DMS53 treated with DMSO at 0.1 percent for 48 hours (cell line): ENCODE measurements at regions not wholly inside any gene's neighbourhood (a gene's known extent, or its start where the extent isn't known, plus 50 kb on each side); places are given as distances from the start of the nearest gene placed in this dataset.

Experiments used
- DNase-seq: peaks from one replicate; lab custom pipeline; 2025; ENCODE audit not compliant: unreplicated experiment; lab: John Stamatoyannopoulos, UW

DNA sequence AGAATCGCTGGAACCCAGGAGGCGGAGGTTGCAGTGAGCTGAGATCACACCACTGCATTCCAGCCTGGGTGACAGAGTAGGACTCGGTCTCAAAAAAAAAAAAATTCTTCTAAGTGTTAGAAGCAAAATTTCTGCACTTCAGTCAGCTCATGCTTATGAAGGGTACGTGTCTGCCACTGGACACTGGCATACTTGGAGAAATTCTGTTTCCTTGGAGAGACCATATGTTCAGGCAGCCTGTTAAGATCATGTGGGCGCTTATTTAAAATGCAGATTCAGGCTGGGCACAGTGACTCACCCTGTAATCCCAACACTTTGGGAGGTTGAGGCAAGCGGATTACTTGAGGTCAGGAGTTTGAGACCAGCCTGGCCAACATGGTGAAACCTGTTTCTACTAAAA, 85.6 kb upstream of the IQSEC1 start:
- no peak for DNase-seq

DNA sequence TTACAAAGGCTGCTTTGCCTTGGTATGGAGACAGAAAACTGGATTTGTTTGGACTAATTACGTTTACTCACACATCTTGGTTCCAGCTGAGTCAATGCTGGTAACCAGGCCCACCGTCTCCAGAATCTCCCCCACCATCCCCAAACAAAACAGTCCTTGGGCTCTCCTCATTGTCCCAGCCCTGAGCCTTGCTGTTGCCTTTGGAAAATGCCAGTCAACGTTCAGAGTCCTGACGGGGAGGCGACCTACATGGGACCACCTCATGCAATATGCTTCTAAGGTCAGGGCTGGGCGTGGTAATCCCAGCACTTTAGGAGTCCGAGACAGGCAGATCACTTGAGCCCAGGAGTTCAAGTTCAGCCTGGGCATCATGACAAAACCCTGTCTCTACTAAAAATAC, 85.2 kb upstream of the IQSEC1 start:
- no peak for DNase-seq

DNA sequence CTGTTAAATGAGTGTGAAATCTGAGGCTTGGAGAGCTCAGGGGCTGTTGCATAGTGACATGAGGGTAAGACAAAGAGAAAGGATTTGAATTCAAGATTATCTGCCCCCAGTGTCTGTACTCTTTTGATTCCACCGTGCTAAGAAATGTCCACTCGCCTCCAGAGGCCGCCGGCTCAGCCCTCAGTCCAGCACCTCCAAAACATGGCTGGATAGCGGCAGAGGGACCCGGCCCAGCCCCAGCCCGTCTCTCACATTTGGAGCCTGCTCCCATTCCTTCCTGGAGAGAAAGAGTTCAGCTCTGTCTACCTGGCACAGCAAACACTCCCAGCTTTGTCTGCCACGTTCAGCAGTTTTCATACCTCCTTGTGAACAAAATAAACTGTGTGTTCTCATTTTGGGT, 84.8 kb upstream of the IQSEC1 start:
- no peak for DNase-seq

- no peak for DNase-seq
Measured at GRCh38 chr3:13152826-13153710, 79.8 kb upstream of the IQSEC1 start.

GRCh38 chr3:13150624-13151023, 77.4 kb upstream of the IQSEC1 start:
- no peak for DNase-seq

- DNase-seq, result no peak
Measured at GRCh38 chr3:13149330-13150108, 76.3 kb upstream of the IQSEC1 start.

- no peak for DNase-seq
Measured at GRCh38 chr3:13148561-13149329, 75.5 kb upstream of the IQSEC1 start.

- DNase-seq, result no peak
Measured at GRCh38 chr3:13148126-13148525, 74.9 kb upstream of the IQSEC1 start.

- DNase-seq, result no peak
Measured at GRCh38 chr3:13147344-13147743, 74.1 kb upstream of the IQSEC1 start.

DNA sequence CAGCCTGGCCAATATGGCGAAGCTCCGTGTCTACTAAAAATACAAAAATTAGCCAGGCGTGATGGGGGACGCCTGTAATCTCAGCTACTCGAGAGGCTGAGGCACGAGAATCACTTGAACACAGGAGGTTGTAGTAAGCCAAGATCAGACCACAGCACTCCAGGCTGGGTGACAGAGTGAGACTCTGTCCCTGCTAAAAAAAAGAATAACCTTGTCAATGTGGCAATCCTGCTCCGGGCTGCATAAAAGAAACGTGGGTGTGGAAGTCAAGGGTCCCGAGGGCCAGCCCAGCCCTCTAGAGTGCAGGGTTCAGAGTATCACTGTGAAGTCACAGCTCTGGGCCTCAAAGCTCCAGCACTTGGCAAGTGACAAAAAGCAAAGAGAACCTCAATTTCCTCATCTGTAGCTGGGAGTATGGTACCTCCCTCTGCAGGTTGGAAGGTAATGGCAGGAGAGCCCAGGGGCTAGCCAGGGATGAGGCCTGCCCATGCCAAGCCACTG, 73.5 kb upstream of the IQSEC1 start:
- DNase-seq, result no peak

DNA sequence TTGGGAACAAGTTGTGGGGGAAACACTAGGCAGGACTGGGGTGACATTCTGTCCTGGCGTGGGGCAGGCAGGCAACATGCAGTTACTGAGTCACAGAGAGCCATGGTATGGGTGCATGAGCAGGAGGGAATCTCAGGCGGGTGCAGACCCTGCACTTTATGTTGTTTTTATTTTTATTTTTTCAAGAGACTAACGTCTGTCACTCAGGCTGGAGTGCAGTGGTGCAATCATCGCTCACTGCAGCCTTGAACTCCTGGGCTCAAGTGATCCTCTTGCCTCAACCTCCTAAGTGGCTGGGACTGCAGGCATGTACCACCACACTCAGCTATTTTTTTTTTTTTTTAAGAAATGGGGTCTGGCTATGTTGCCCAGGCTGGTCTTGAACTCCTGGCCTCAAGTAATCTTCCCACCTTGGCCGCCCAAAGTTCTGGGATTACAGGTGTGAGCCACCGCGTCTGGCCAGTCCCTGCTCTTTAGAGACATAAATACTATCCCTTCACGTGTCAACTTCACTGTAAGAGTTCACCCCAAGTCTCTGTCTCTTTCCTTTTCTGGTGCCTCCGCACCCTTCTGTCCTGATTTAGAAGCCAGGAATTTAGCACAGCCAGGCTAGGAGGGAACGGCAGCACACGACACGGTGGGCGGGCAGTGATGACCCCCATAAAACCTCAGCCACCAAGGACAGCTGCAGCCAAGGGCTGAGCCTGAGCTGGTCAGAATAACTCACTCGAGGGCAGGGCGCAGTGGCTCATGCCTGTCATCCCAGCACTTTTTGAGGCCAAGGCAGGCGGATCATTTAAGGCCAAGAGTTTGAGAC, 72.8 kb upstream of the IQSEC1 start:
- DNase-seq, result no peak

DNA sequence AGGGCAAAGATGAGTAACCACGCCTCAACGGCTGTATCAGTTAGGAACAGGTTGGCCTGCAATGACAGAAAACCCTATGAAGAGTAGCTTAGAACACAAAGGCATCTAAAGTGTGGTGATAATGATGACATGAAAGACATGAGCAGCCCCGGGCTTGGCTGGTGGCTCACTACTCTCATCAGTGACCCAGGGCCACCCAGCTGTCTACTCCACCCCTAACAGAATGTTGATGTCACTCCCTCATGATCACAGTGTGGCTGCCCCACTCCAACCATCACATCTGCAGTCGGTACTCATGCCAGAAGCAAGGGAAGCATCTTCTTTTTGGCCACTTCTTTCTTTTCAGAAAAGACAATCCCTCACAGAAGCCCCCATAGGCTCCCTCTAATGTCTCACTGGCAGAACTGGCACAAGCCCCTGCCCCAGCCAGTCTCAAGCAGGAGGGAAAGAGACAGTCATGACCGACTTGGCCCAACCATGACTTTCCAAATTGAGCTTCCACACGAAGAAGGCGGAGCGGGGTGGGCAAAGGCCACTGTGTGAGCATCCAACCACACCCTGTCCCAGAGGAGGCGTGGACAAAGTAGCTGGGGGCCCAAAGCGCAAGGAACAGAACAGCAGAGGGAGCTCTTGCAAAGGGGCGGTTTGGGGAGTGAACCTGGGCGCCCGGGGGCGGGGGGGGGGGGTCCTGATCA, 72.0 kb upstream of the IQSEC1 start:
- no peak for DNase-seq

DNA sequence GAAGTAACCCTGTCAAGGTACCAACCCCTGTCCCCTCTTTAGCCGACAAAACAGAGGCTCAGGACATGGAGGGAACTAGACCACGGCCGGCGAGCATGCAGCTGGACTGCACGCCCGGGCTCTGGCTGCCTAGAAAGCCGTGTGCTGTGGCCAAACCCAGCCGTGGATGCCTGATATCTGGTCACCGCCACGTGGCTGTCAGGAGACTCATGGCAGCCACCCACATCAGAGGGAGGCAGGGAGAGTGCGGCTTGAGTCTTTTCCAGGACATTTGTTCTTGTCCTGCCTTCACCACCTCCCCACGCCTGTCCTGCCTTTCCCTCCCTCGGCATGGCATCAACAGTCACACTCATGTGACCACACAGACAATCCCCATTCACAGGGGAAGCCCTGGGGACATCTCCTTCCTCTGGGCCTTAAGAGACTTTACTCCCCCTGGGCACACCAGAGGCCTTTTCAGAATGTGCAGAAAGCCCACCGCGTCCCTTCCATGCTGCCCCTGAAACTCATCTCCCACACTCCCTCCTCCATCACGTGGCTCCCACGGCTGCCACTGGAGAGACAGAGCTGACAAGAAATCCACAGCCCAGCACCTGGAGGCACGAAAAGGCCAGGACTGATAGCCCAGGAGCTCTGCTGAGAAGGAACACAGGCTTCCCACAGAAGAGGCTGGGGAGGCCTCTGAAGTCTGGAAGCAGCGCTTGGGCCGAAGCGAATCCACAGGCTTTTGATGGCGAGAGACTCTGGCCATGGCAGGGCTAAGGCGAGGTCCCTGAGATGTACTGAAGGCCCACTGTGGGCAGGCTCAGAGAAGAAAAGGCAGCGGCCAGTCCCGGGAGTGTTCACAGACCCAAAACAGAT, 71.2 kb upstream of the IQSEC1 start:
- no peak for DNase-seq

DNA sequence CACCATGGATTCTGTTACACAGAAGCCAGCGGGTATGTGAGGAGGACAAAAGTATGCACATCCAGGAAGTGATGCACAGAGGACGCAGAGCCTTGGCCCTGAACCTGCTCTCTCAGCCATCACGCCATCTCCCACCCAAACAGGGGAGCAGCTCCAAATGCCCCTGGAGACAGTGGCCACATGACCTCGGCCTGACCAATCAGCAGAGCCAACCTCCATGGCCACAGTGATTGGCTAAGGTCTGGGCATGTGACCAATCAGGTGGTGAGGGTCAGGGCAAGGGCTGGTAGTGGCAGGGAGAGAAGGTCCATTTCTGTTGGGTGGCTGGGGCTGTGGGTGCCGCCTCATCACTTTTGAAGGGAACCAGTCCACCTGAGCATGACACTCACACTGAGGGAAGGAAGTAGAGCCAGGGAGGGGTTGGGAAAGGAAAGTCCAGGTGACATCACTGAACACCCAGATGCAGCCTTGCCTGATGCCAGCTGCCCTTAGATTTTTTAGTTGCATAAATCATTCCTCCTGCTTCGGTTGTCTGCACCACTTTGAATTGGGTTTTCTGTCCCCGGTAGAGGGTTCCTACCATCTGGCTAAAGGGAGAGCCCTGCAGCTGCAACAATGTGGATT, 70.3 kb upstream of the IQSEC1 start:
- DNase-seq, result no peak

DNA sequence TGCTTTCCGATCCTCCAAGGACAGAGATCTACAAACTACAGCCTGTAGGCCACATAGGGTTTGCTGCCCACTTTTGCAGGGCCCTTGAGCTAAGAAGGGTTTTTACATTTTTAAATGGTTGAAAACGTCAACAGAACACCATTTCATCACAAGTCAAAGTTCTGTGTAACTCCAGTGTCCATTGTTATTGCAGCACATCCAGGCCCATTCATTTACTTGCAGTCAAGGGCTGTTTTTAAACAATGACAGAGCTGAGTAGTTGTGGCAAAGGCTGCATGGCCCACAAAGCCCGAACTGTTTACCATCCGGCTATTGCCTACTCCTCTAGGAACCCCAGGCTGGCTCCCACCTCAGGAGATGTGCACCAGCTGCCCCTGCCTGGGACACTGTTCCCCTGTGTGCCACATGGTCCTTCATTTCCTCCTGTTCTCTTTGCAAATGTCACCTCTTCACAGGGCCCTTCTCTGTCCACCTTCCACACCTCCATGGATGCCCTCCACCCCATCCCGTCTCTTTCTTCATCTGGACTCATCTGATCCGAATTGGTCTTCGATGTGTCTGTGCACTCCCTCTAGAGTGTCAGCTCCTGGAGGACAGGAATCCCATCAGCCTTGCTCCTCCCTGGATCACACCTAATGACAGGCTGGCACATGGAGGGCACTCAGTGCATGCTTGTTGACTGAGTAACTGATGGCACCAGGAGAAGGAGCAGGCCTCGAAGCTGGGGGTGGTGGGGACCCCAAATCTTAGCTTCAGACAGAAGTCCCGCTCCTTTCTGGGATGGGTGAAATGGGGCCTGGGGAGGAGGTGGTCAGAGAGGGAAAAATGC, 69.5 kb upstream of the IQSEC1 start:
- no peak for DNase-seq

DNA sequence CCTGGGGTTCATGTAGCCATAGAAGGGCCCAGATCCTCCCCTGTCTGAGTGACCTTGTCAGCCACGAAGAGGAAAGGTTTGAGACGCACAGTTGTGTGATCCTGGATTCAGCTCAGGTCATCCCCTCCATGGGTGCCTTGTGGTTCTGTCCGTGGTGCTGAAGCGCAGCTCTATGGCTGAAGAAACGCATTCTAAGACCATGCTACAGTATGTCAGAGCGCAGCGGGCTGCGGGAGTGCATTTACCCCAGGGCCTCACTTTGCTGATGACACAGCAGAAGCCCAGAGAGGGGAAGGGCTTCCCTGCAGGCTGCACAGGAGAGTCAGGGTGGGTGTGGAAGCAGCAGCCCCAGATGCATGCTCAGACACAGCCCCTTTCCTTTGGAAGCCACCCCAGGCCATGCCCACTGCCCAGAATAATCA, 68.8 kb upstream of the IQSEC1 start:
- DNase-seq, result no peak

- no peak for DNase-seq
Measured at GRCh38 chr3:13141183-13141582, 68.0 kb upstream of the IQSEC1 start.

DNA sequence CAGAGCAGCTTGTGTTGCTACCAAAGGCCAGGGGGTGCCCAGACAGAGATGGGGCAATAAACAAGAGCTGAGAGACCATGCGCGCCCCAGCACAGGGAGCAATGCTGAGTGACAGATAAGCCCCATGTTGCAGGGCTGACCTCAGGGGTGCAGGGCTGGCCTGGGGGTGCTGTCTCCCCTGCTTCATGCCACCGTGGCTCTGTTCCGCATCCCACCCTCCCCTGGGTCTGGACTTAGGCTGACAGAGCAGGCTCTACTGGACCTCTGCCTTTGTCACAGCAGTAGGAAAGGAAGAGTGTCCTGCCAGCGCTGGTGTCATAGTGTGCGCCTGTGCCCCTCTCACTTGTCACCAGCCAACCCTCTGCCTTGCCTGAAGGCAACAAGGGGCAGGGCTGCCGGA, 67.4 kb upstream of the IQSEC1 start:
- no peak for DNase-seq
